ENCODE measurements at regions not wholly inside any gene's neighbourhood (a gene's known extent, or its start where the extent isn't known, plus 50 kb on each side); places are given as distances from the start of the nearest gene placed in this dataset.

GRCh38 chr10:110392868-110393740, 88.4 kb upstream of the SMNDC1 start:
- no peak for DNase-seq (ENCODE audit: low read depth, low spot score)
- in situ Hi-C loops (cut with HindIII; ENCODE audit: low pct_unique_long_range_greater_than_20kb, low sequenced_read_pairs) = no loop called here

- no peak for DNase-seq (ENCODE audit: low read depth, low spot score)
- in situ Hi-C loops (cut with HindIII; ENCODE audit: low pct_unique_long_range_greater_than_20kb, low sequenced_read_pairs) = no loop called here
Measured at GRCh38 chr10:110393866-110394265, 89.1 kb upstream of the SMNDC1 start.

DNA sequence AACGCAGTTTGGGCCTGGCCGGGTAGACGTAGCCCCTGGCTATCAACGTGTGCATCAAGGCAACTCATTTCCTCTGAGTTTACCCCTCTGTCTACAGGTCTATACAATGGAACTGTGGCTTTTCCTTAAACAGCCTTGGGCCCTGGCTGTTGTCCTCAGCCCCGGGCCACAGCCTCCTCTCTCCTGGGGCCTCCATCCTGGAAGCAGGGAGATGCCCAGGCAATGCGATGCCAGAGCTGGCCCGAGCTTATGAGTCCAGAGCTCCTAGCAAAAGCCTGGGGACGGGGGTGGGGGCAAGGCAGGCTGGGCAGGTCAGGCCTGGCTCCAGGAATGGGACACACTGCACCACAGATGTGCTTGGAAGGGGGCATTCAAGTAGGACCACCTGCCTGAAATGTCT, 89.6 kb upstream of the SMNDC1 start:
- in situ Hi-C loops (cut with HindIII; ENCODE audit: low pct_unique_long_range_greater_than_20kb, low sequenced_read_pairs) = no loop called here
- DNase-seq (ENCODE audit: low read depth, low spot score) = no peak

DNA sequence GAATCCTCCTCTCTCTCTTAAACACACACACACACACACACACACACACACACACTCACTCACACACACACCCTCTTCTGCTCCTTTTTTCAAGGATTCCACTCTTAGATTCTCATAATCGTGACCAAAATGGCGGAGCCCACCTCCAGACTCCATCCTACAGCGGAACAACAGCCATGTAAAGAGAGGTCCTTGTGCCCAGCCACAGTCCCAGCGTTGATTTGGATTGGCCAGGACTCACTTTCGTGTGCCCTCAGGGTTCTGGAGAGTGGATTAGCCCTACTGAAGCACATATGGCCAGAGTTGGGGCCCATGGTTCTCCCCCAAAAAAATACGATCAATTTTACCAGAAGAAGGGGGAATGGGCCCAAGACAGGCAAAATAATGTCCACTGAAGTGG, 90.2 kb upstream of the SMNDC1 start:
- in situ Hi-C loops (cut with HindIII; ENCODE audit: low pct_unique_long_range_greater_than_20kb, low sequenced_read_pairs) = no loop called here
- DNase-seq (ENCODE audit: low read depth, low spot score) = no peak

DNA sequence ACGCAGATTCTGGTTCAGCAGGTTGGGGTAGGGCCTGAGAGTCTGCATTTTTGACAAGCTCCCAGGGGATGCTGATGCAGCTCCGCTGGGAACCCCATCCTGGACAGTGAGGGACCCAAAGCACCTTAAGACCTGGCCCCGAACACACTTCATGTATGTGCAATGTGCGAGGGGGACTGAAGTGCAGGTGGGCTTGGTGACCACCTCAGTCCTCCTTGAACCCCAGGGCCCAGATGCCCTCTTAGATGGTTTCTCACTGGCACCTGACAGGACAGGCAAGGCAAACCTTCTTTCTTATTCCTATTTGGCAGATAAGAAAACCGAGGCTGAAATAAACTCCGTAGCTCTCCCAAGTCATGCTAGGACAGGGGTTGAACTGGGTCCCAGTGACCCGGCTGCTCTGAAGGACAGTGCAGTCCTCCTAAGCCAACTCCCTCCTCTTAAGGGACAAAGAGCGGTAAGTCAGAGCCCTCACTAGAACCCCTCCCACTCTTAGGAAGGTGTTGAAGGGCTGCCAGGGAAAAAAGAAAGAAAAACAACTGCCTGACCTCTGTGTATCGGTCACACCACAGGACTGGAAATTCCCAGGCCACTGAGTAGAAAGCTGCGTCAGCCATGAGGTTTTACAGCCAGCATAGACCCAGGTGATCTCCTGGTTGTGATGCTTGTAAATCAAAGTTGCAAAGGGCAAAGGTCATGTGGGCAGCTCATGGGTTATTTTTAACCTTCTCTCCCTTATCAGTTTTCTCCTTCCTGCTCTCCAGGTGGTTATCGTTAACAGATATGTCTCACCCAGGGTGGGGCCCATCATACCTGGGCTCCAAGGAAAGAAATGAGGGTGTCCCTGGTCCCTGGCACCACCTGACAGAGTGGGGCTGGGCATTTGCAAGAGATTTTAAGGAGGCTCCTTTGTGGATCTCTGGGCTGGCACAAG, 90.9 kb upstream of the SMNDC1 start:
- no peak for DNase-seq (ENCODE audit: low read depth, low spot score)
- in situ Hi-C loops (cut with HindIII; ENCODE audit: low pct_unique_long_range_greater_than_20kb, low sequenced_read_pairs) = no loop called here

DNA sequence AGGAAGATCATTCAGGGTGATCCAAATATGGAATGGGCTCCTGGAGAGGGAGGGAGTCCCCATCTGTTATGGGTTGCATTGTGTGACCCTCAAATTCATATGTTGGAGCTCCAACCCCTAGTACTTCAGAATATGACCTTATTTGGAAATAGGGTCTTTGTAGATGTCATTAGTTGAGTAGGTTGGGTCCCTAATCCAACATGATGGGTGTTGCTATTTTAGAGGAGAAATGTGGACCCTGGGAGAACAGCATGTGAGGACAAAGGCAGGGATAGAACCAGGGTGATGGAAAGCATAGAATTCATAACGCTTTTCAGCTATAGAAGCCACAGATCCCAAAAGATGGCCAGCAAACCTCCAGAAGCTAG, 91.5 kb upstream of the SMNDC1 start:
- in situ Hi-C loops (cut with HindIII; ENCODE audit: low pct_unique_long_range_greater_than_20kb, low sequenced_read_pairs) = no loop called here
- DNase-seq (ENCODE audit: low read depth, low spot score) = no peak

DNA sequence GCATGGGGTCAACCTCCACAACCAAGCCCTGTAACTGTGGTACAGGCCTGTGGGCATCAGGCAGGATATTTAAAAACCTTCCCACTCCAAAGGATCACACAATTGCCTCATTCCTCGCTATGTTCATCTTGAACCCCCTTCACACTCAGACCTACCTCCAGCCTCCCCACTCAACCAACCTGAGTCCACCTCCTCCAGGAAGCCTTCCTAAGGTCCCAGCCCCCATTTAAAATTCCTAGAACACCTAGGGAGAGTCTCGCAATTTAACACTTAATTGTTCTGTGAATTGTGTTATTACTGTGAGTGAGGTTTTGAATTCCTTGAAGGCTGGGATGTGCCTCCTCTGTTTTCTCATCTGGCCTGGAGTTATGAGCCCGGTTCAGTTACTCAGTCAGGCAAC, 93.1 kb upstream of the SMNDC1 start:
- in situ Hi-C loops (cut with HindIII; ENCODE audit: low pct_unique_long_range_greater_than_20kb, low sequenced_read_pairs) = no loop called here
- no peak for DNase-seq (ENCODE audit: low read depth, low spot score)

DNA sequence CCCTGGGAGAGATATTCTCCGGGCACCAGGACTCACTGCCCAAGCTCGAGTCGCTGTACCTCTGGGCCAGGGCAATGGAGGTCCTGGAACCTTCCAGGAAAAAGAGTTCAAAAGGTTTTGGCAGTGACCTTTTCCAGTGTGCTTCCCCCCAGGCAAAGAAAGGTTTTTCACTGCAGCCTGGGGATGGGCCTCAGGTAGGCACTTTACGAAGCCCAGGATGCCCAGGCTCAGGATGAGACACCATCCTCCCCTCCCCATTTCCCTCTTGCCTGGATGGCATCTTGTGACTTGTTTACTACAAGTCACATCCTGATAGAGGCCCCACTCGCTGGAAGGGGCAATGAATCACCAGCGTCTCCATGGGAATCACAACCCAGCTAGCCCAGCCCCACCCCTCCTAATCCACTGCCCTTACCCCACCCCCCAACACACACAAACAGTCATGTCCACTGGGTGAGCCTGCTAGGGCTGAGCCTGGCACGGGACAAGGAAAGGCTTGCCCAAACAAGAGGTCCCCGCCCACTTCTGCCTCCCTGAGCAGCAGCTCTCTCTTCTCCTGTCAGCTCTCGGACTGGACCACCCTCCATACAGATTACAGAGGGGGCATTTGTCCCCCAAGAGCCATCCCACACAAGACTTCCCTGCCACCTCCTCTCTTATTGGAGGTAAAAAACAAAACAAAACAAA, 93.8 kb upstream of the SMNDC1 start:
- peak; percentile 81 for DNase-seq (ENCODE audit: low read depth, low spot score)
- in situ Hi-C loops (cut with HindIII; ENCODE audit: low pct_unique_long_range_greater_than_20kb, low sequenced_read_pairs) = no loop called here

GRCh38 chr10:110399106-110399964, 94.6 kb upstream of the SMNDC1 start:
- in situ Hi-C loops (cut with HindIII; ENCODE audit: low pct_unique_long_range_greater_than_20kb, low sequenced_read_pairs) = no loop called here
- DNase-seq (ENCODE audit: low read depth, low spot score) = peak; percentile 17

GRCh38 chr10:110399965-110400933, 95.5 kb upstream of the SMNDC1 start:
- no peak for DNase-seq (ENCODE audit: low read depth, low spot score)
- in situ Hi-C loops (cut with HindIII; ENCODE audit: low pct_unique_long_range_greater_than_20kb, low sequenced_read_pairs) = no loop called here

- in situ Hi-C loops (cut with HindIII; ENCODE audit: low pct_unique_long_range_greater_than_20kb, low sequenced_read_pairs) = no loop called here
- DNase-seq (ENCODE audit: low read depth, low spot score) = no peak
Measured at GRCh38 chr10:110401401-110402076, 96.2 kb upstream of the DUSP5 start.

GRCh38 chr10:110402077-110402416, 95.7 kb upstream of the DUSP5 start:
- in situ Hi-C loops (cut with HindIII; ENCODE audit: low pct_unique_long_range_greater_than_20kb, low sequenced_read_pairs) = no loop called here
- no peak for DNase-seq (ENCODE audit: low read depth, low spot score)

DNA sequence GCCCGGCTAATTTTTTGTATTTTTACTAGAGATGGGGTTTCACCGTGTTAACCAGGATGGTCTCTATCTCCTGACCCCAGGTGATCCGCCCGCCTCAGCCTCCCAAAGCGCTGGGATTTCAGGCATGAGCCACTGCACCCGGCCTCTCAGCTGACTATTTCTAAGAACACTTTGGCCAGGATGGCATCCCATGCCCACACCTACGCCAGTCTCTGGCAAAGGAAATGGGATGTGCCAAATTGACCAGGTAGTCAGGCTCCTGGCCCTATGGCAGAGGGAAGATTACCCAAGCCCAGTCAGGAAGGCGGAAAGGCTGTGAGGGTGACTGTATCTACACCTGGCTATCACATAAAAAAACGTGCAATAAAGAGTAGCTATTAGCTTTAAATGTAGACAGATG, 94.1 kb upstream of the DUSP5 start:
- in situ Hi-C loops (cut with HindIII; ENCODE audit: low pct_unique_long_range_greater_than_20kb, low sequenced_read_pairs) = no loop called here
- no peak for DNase-seq (ENCODE audit: low read depth, low spot score)

DNA sequence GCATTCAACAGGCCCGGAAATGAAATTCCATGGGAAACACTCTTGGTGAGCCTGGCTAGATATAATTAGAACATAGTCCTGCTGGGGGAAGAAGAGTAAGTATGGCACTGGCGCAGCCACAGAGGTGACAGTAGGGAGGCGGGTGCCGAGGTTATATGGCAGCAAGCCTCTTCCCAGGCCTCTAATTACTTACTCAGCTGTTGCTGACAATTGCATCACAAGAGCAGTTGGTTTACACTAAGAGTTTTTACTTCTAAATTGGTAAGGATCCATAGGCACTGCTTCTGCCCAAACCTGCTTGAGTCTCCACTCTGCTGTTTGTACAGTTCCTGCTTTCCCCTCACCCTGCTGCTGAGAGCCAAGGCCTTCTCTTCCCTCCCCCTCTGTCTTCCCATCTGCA, 93.3 kb upstream of the DUSP5 start:
- no peak for DNase-seq (ENCODE audit: low read depth, low spot score)
- in situ Hi-C loops (cut with HindIII; ENCODE audit: low pct_unique_long_range_greater_than_20kb, low sequenced_read_pairs) = no loop called here

DNA sequence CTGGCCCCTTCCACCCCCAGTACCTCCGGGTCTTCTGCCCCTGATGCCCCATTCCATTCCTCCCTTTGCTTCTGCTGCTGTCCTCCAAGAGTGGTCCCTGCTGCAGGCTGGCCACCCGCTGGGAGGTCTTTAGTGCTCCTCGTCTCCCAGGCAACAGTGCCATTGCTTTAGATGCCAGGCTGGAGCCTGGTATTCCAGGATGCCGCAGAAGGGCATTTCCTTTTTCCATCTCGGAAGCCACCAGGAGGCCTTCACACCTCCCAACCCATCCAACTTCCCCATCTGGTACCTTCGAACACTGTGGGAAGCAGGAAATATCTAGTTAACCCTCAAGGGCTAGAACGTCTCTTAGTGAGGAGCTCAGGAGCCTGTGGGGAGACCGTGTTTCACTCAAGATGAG, 92.9 kb upstream of the DUSP5 start:
- no peak for DNase-seq (ENCODE audit: low read depth, low spot score)
- in situ Hi-C loops (cut with HindIII; ENCODE audit: low pct_unique_long_range_greater_than_20kb, low sequenced_read_pairs) = no loop called here

GRCh38 chr10:110405380-110405779, 92.3 kb upstream of the DUSP5 start:
- DNase-seq (ENCODE audit: low read depth, low spot score) = no peak
- in situ Hi-C loops (cut with HindIII; ENCODE audit: low pct_unique_long_range_greater_than_20kb, low sequenced_read_pairs) = no loop called here
